Duodenal mucosa (tissue), 2 donors: ENCODE measurements at regions not wholly inside any gene's neighbourhood (a gene's known extent, or its start where the extent isn't known, plus 50 kb on each side); places are given as distances from the start of the nearest gene placed in this dataset.

Source experiments
- H3K27ac ChIP-seq: one replicate; pipeline ENCODE4 v1.7.0; 2013; ENCODE audit warnings: low read depth, low read length
- H3K27me3 ChIP-seq, 2 donors: one replicate each; pipeline ENCODE4 v1.7.0; 2013; ENCODE audit warnings: low read length in 2 of 2, control low read depth in 1 of 2; ENCODE audit not compliant: insufficient read depth in 2 of 2, control insufficient read depth in 1 of 2
- H3K36me3 ChIP-seq, 2 donors: one replicate each; pipeline ENCODE4 v1.7.0; 2013; ENCODE audit warnings: low read length in 2 of 2, control low read depth in 1 of 2; ENCODE audit not compliant: insufficient read depth in 2 of 2, control insufficient read depth in 1 of 2
- H3K4me1 ChIP-seq, 2 donors: one replicate each; pipeline ENCODE4 v1.7.0; 2013; ENCODE audit warnings: low read length in 2 of 2, control low read depth in 1 of 2; ENCODE audit not compliant: insufficient read depth in 2 of 2, control insufficient read depth in 1 of 2
- H3K4me3 ChIP-seq, 2 donors: one replicate each; pipeline ENCODE4 v1.7.0; 2013; ENCODE audit warnings: low read length in 2 of 2, low read depth in 1 of 2
- H3K9ac ChIP-seq, 2 donors: one replicate each; pipeline ENCODE4 v1.7.0; 2013; ENCODE audit warnings: low read length in 2 of 2, low read depth in 1 of 2
- H3K9me3 ChIP-seq, 2 donors: one replicate each; pipeline ENCODE4 v1.7.0; 2013; ENCODE audit warnings: low read length in 2 of 2, control low read depth in 1 of 2; ENCODE audit not compliant: control insufficient read depth in 1 of 2

DNA sequence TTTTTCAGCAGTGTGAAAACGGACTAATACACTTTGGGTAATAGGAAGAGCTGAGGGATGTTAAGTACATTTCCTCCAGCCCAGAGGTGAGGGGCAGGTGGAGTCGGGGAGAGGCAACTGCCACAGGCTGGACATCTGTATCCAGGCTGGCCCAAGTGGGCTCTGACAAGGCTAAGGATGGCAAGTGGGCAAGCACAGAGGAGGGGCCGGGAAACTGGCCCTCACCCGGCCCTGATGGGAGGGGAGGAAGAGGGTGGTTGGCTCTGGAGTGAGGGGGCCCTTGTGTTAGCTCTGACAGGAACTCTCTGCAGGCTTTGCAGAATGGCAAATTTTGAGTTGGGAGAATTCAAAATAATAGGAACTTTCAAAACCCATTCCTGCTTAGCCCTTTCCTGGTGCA is 251.0 kb upstream of the TNRC6C start:
- no peak overlapping the region for H3K27ac ChIP-seq
- H3K4me3 ChIP-seq = no peak overlapping the region
- peaks cover 20 to 24% of the 10 kb centered on the region in 2 donors for H3K9me3 ChIP-seq
- H3K4me1 ChIP-seq = no peaks in the 10 kb centered on the region
- no peaks in the 10 kb centered on the region for H3K27me3 ChIP-seq
- no peaks in the 10 kb centered on the region for H3K36me3 ChIP-seq
- H3K9ac ChIP-seq = no peak overlapping the region

DNA sequence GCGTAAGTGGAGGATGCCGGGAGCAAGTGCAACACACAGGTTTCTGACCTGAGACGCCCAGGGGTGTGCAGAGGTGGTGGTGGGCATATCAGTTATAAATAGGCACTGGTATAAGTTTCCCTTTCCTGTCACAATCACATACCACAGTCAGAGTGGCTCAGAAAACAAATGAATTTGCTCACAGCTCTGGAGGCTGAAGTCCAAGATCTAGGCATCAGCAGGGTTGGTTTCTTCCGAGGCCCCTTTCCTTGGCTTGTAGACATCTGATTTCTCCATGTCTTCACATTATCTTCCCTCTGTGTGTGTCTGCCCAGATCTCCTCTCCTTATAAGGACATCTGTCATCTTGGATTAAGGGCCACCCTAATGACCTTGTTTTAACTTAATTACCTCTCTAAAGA is 250.5 kb upstream of the TNRC6C start:
- Histone ChIP-seq H3K4me1 (no peaks in the 10 kb centered on the region), H3K27ac (no peak overlapping the region), H3K36me3 (no peaks in the 10 kb centered on the region), H3K27me3 (no peaks in the 10 kb centered on the region), H3K4me3 (no peak overlapping the region), H3K9ac (no peak overlapping the region), H3K9me3 (peaks cover 20 to 24% of the 10 kb centered on the region in 2 donors)

DNA sequence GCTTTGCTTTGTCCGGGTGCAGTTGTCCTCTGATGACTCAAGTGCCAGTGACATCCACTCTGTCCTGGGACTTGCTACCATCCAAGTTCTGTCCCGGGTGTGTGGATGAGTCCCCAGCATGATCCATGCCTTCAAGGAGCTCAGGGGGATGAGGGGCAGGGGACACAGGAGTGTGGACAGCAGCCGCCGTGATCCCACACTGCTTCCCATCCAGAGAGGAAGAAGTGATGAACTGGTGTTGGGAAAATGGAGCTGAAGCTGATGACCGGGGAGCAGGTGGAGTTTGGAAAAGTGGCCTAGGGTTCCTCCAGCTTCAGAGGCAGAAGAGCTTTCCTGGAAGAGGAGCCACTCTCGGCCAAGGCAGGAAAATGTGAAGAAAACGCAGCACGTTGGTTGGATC is 249.6 kb upstream of the TNRC6C start:
- Histone ChIP-seq H3K27ac (no peak overlapping the region), H3K27me3 (no peaks in the 10 kb centered on the region), H3K9me3 (peaks cover 11 to 15% of the 10 kb centered on the region in 2 donors), H3K4me3 (no peak overlapping the region), H3K36me3 (no peaks in the 10 kb centered on the region), H3K4me1 (no peaks in the 10 kb centered on the region), H3K9ac (no peak overlapping the region)

DNA sequence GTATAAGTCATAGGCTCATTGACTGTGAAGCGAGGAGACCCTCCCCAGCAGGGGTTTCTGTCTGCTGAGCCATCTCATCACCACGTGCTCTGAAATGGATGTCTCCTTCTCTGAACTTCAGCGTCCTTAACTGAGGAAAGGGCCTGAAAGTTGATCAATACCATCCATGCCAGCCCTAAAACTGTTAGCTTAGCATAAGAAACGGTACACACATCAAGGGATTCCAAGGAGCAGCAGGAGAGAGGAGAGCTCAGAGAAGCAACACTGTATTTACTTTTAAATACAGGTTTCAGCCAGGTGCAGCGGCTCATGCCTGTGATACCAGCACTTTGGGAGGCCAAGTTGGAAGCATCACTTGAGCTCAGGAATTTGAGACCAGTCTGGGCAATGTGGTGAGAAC is 248.9 kb upstream of the TNRC6C start:
- Histone ChIP-seq H3K9me3 (peaks cover 5 to 8% of the 10 kb centered on the region in 2 donors), H3K27me3 (no peaks in the 10 kb centered on the region), H3K27ac (no peak overlapping the region), H3K36me3 (no peaks in the 10 kb centered on the region), H3K4me3 (no peak overlapping the region), H3K4me1 (no peaks in the 10 kb centered on the region), H3K9ac (no peak overlapping the region)

DNA sequence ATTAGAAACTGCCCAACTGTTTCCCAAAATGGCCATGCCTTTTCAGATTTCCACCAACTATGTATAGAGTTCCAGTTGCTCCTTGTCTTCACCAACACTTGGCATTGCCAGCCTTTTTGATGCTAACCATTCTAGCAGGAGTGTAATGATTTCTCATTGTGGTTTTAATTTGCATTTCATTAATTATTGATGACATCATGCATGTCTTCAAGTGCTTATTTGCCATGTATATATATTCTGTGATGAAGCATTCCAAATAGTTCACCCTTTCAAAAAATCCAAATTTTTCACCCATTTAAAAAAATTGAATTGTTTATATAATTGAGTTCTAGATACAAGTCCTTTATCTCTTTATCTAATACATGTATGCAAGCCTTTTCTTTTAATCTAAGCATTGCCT is 245.9 kb upstream of the TNRC6C start:
- H3K36me3 ChIP-seq = no peaks in the 10 kb centered on the region
- no peaks in the 10 kb centered on the region for H3K4me1 ChIP-seq
- H3K9ac ChIP-seq = no peak overlapping the region
- no peak overlapping the region for H3K4me3 ChIP-seq
- no peaks in the 10 kb centered on the region for H3K9me3 ChIP-seq
- no peaks in the 10 kb centered on the region for H3K27me3 ChIP-seq
- no peak overlapping the region for H3K27ac ChIP-seq

DNA sequence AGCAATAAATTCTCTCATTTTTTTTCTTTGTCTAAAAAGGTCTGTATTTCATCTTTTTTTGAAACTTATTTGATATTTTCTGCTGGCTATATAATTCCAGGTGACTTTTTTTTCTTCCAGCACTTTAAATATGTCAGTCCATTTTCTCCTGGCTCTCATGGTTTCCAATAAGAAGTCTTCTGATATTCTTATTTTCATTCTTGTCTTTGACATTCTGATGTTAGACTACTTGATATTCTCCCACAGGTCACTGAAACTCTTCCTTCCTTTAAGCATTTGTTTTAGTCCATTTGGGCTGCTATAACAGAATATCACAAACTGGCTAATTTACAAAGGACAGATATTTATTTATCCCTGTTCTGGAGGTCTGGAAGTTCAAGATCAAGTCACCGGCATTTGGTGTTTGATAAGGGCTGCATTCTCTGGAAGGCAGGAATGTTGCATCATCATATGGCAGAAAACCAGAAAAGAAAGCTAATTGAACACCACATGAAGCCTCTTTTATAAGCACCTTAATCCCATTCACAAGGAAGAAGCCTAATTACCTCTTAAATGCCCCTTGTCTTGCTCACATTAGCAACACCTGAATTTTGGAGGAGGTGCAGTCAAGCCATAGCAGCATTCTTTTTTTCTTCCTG is 242.1 kb upstream of the TNRC6C start:
- H3K27me3 ChIP-seq = peaks cover 0 to 4% of the 10 kb centered on the region in 2 donors
- no peak overlapping the region for H3K27ac ChIP-seq
- H3K36me3 ChIP-seq = no peaks in the 10 kb centered on the region
- H3K4me1 ChIP-seq = no peaks in the 10 kb centered on the region
- no peak overlapping the region for H3K9ac ChIP-seq
- no peak overlapping the region for H3K4me3 ChIP-seq
- no peaks in the 10 kb centered on the region for H3K9me3 ChIP-seq

DNA sequence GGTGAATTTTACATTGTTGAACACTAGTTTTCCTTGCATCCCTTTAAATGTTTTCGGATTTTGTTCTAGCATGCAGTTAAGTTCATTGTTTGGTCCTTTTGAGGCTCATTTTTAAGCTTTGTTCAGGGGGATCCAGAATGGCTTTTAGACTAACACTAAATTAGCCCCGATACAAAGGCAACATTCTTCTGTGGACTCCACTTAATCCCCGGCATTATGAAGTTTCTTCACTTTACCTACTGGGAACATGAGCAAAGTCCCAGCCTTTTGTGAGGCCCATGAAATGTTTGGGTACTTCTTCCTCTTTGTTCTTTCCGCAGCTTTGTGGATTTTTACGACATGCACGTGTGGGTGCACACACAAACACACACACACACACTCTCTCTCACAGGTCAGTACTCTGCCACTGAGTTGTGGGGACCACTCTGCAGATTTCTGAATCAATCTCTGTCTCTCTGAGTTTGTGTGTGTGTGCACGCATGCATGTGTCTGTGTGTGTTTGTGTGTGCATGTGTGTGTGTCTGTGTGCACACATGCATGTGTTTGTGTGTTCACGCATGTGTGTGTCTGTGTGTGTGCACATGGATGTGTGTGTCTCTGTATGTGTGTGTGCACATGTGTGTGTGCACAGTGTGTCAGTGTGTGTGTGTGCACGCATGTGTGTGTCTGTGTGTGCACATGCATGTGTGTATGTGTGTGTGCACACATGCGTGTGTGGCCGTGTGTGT is 240.4 kb upstream of the TNRC6C start:
- Histone ChIP-seq H3K36me3 (no peaks in the 10 kb centered on the region), H3K4me1 (no peaks in the 10 kb centered on the region), H3K9me3 (no peaks in the 10 kb centered on the region), H3K27ac (no peak overlapping the region), H3K27me3 (peaks cover 0 to 4% of the 10 kb centered on the region in 2 donors), H3K9ac (no peak overlapping the region), H3K4me3 (no peak overlapping the region)

DNA sequence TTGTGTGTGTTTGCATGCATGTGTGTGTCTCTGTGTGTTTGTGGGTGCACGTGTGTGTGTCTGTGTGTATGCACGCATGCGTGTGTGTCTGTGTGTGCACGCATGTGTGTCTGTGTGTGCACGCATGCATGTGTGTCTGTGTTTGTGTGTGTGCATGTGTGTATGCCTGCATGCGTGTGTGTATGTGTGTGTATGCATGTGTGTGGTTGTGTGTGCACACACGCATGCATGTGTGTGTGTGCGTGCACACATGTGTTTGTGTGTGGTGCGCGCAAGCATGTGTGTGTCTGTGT is 239.9 kb upstream of the TNRC6C start:
- Histone ChIP-seq H3K36me3 (no peaks in the 10 kb centered on the region), H3K4me3 (no peak overlapping the region), H3K27me3 (peaks cover 0 to 4% of the 10 kb centered on the region in 2 donors), H3K4me1 (no peaks in the 10 kb centered on the region), H3K9ac (no peak overlapping the region), H3K27ac (no peak overlapping the region), H3K9me3 (no peaks in the 10 kb centered on the region)

DNA sequence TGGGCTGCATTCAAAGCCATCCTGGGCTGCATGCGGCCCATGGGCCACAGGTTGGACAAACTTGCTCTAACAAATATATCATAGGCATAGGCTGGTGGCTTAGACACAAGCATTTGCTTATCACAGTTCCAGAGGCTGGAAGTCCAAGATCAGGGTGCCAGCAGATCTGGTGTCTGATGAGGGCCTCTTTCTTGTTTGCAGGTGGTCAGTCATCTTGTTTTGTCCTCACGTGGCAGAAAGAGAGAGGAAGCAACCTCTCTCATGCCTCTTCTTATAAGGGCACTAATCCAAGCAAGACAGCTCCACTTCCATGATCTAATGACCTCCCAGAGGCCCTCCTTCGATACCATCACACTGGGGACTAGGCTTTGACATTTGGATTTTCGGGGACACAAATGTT is 238.7 kb upstream of the TNRC6C start:
- peaks cover 0 to 4% of the 10 kb centered on the region in 2 donors for H3K27me3 ChIP-seq
- peaks cover 0 to 4% of the 10 kb centered on the region in 2 donors for H3K4me1 ChIP-seq
- no peaks in the 10 kb centered on the region for H3K36me3 ChIP-seq
- H3K4me3 ChIP-seq = no peak overlapping the region
- no peak overlapping the region for H3K9ac ChIP-seq
- H3K9me3 ChIP-seq = no peaks in the 10 kb centered on the region
- no peak overlapping the region for H3K27ac ChIP-seq

DNA sequence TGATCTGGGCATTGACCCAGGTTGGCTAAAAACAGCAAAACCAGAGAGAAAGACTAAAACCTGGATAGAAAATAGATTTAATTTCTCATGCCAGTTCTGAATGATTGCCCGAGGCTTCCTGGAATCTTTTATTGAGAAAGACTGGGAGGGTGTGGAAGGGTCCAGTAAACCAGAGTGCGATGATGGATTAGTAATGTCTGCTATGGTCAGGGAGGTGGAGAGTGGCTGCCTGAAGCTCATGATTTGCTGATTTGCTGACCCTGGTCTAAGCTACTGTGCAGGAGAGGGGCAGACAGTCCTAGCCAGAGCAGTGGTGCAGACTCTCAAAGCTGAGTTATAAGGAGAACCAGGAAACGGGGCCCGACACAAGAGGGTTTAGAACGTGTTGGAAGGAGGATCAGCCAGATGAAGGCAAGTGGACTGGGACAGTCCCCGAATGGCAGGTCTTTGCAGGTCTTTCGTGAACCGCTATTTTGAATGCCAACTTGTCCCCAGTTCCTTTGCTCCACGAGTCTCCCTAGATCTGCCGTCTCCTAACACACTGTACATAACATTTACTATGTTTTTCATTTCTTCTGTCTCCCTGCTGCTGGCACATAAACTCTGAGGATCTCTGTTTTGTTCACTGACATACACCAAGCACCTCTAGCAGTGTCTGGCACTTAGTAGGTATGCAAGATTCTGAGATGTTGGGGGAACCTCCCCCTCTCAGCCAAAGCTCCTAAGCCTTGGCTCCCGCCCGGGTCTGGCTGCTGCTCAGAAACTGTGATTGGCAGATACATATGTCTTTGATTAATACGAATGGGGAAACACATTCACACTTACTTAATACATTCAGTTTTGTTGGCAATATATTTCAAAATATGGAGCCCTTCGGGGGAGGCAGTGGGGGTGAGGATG is 237.3 kb upstream of the TNRC6C start:
- H3K4me3 ChIP-seq = no peak overlapping the region
- H3K9ac ChIP-seq = no peak overlapping the region
- H3K27ac ChIP-seq = no peak overlapping the region
- H3K9me3 ChIP-seq = no peaks in the 10 kb centered on the region
- no peaks in the 10 kb centered on the region for H3K36me3 ChIP-seq
- H3K4me1 ChIP-seq = peaks cover 0 to 4% of the 10 kb centered on the region in 2 donors
- H3K27me3 ChIP-seq = peaks cover 0 to 4% of the 10 kb centered on the region in 2 donors
